Activated CD4-positive, alpha-beta T cell treated with anti-CD3 and anti-CD28 coated beads, Interleukin-2, amount 10 ng/mL, durations not matched to agents 7 days and 5 days (primary cell): ENCODE measurements at regions not wholly inside any gene's neighbourhood (a gene's known extent, or its start where the extent isn't known, plus 50 kb on each side); places are given as distances from the start of the nearest gene placed in this dataset.

Experiments
- CTCF ChIA-PET: fragments of 350-600 bp; sonication (Branson Sonifier 250); formaldehyde crosslinking; loops from one replicate; lab custom pipeline; 2021; ENCODE audit warnings: antibody characterized with exemption; lab: Charles Lee
- POLR2A ChIA-PET: fragments of 350-600 bp; sonication (Branson Sonifier 250); formaldehyde crosslinking; loops from one replicate; lab custom pipeline; 2021; ENCODE audit warnings: antibody characterized with exemption; lab: Charles Lee
- DNase-seq: peaks from one replicate; pipeline ENCODE4 v3.0.0-alpha.2; 2020
- H3K27ac Mint-ChIP-seq: one replicate; pipeline ENCODE4 v1.8.0; 2021; ENCODE audit warnings: mild to moderate bottlenecking, moderate library complexity, mixed read lengths
- H3K27me3 Mint-ChIP-seq: one replicate; pipeline ENCODE4 v1.8.0; 2021; ENCODE audit warnings: mixed read lengths
- H3K36me3 Mint-ChIP-seq: one replicate; pipeline ENCODE4 v1.8.0; 2021; ENCODE audit warnings: low read depth, mixed read lengths
- H3K4me1 Mint-ChIP-seq: one replicate; pipeline ENCODE4 v1.8.0; 2021; ENCODE audit warnings: mixed read lengths
- H3K4me3 Mint-ChIP-seq: one replicate; pipeline ENCODE4 v1.8.0; 2021; ENCODE audit warnings: mild to moderate bottlenecking, moderate library complexity, mixed read lengths
- H3K9me3 Mint-ChIP-seq: one replicate; pipeline ENCODE4 v1.8.0; 2021; ENCODE audit warnings: mixed read lengths

- no peaks in the 10 kb centered on the region for H3K27me3 Mint-ChIP-seq
- CTCF ChIA-PET = no interaction called here
- peaks cover 7% of the 10 kb centered on the region for H3K9me3 Mint-ChIP-seq
- no peaks in the 10 kb centered on the region for H3K36me3 Mint-ChIP-seq
- POLR2A ChIA-PET = no interaction called here
- no peak for DNase-seq
- H3K4me3 Mint-ChIP-seq = no peak overlapping the region
- H3K4me1 Mint-ChIP-seq = peaks cover 3% of the 10 kb centered on the region
- no peak overlapping the region for H3K27ac Mint-ChIP-seq
Observed at GRCh38 chr6:55023230-55023629, 151.1 kb upstream of the HCRTR2 start.

GRCh38 chr6:55033016-55033546, 141.2 kb upstream of the HCRTR2 start:
- ChIA-PET POLR2A (no interaction called here), CTCF (no interaction called here)
- Mint-ChIP-seq H3K4me3 (no peak overlapping the region), H3K27ac (no peak overlapping the region), H3K9me3 (peaks cover 6% of the 10 kb centered on the region), H3K27me3 (no peaks in the 10 kb centered on the region), H3K4me1 (no peaks in the 10 kb centered on the region), H3K36me3 (no peaks in the 10 kb centered on the region)
- DNase-seq = no peak

GRCh38 chr6:55034752-55035151, 139.6 kb upstream of the HCRTR2 start:
- ChIA-PET CTCF (no interaction called here), POLR2A (no interaction called here)
- H3K36me3 Mint-ChIP-seq = no peaks in the 10 kb centered on the region
- no peak overlapping the region for H3K4me3 Mint-ChIP-seq
- peaks cover 6% of the 10 kb centered on the region for H3K9me3 Mint-ChIP-seq
- no peak for DNase-seq
- H3K27me3 Mint-ChIP-seq = no peaks in the 10 kb centered on the region
- no peak overlapping the region for H3K27ac Mint-ChIP-seq
- no peaks in the 10 kb centered on the region for H3K4me1 Mint-ChIP-seq

GRCh38 chr6:55040102-55040848, 134.0 kb upstream of the HCRTR2 start:
- Mint-ChIP-seq H3K9me3 (peaks cover 2% of the 10 kb centered on the region), H3K4me3 (no peak overlapping the region), H3K4me1 (no peaks in the 10 kb centered on the region), H3K27me3 (no peaks in the 10 kb centered on the region), H3K27ac (no peak overlapping the region), H3K36me3 (no peaks in the 10 kb centered on the region)
- CTCF ChIA-PET = interaction anchor here (0.7 kb wide), 1 partner anchor 32 kb away, joined by 3 read pairs; no protein-coding TSS in a partner anchor
- POLR2A ChIA-PET = no interaction called here
- no peak for DNase-seq

GRCh38 chr6:55046869-55047422, 127.4 kb upstream of the HCRTR2 start:
- no peaks in the 10 kb centered on the region for H3K36me3 Mint-ChIP-seq
- no peak for DNase-seq
- H3K9me3 Mint-ChIP-seq = peaks cover 2% of the 10 kb centered on the region
- H3K4me1 Mint-ChIP-seq = no peaks in the 10 kb centered on the region
- H3K27ac Mint-ChIP-seq = no peak overlapping the region
- H3K4me3 Mint-ChIP-seq = no peak overlapping the region
- CTCF ChIA-PET = no interaction called here
- no peaks in the 10 kb centered on the region for H3K27me3 Mint-ChIP-seq
- POLR2A ChIA-PET = no interaction called here

GRCh38 chr6:55047451-55048044, 126.8 kb upstream of the HCRTR2 start:
- DNase-seq = no peak
- ChIA-PET CTCF (no interaction called here), POLR2A (no interaction called here)
- H3K4me1 Mint-ChIP-seq = no peaks in the 10 kb centered on the region
- no peak overlapping the region for H3K27ac Mint-ChIP-seq
- no peak overlapping the region for H3K4me3 Mint-ChIP-seq
- H3K27me3 Mint-ChIP-seq = no peaks in the 10 kb centered on the region
- peaks cover 2% of the 10 kb centered on the region for H3K9me3 Mint-ChIP-seq
- H3K36me3 Mint-ChIP-seq = no peaks in the 10 kb centered on the region

- ChIA-PET POLR2A (no interaction called here), CTCF (no interaction called here)
- Mint-ChIP-seq H3K27me3 (no peaks in the 10 kb centered on the region), H3K4me1 (no peaks in the 10 kb centered on the region), H3K4me3 (no peak overlapping the region), H3K36me3 (no peaks in the 10 kb centered on the region), H3K9me3 (peaks cover 2% of the 10 kb centered on the region), H3K27ac (no peak overlapping the region)
- no peak for DNase-seq
Observed at GRCh38 chr6:55049866-55050265, 124.4 kb upstream of the HCRTR2 start.

GRCh38 chr6:55052846-55053245, 121.5 kb upstream of the HCRTR2 start:
- no peaks in the 10 kb centered on the region for H3K27me3 Mint-ChIP-seq
- DNase-seq = no peak
- ChIA-PET CTCF (no interaction called here), POLR2A (no interaction called here)
- no peaks in the 10 kb centered on the region for H3K4me1 Mint-ChIP-seq
- no peaks in the 10 kb centered on the region for H3K36me3 Mint-ChIP-seq
- no peak overlapping the region for H3K27ac Mint-ChIP-seq
- H3K9me3 Mint-ChIP-seq = peaks cover 6% of the 10 kb centered on the region
- H3K4me3 Mint-ChIP-seq = no peak overlapping the region

GRCh38 chr6:55058682-55059081, 115.6 kb upstream of the HCRTR2 start:
- Mint-ChIP-seq H3K9me3 (peaks cover 15% of the 10 kb centered on the region), H3K4me1 (no peaks in the 10 kb centered on the region), H3K27me3 (no peaks in the 10 kb centered on the region), H3K27ac (no peak overlapping the region), H3K36me3 (no peaks in the 10 kb centered on the region), H3K4me3 (no peak overlapping the region)
- ChIA-PET POLR2A (interaction anchor here (0.7 kb wide), 1 partner anchor 21 kb away, joined by 6 read pairs; no protein-coding TSS in a partner anchor), CTCF (no interaction called here)
- no peak for DNase-seq

GRCh38 chr6:55064711-55065420, 109.4 kb upstream of the HCRTR2 start:
- Mint-ChIP-seq H3K27ac (no peak overlapping the region), H3K36me3 (no peaks in the 10 kb centered on the region), H3K9me3 (peaks cover 10% of the 10 kb centered on the region), H3K27me3 (no peaks in the 10 kb centered on the region), H3K4me3 (no peak overlapping the region), H3K4me1 (no peaks in the 10 kb centered on the region)
- POLR2A ChIA-PET = no interaction called here
- DNase-seq = no peak
- CTCF ChIA-PET = no interaction called here

GRCh38 chr6:55069132-55069781, 105.1 kb upstream of the HCRTR2 start:
- Mint-ChIP-seq H3K27me3 (no peaks in the 10 kb centered on the region), H3K4me3 (no peak overlapping the region), H3K36me3 (no peaks in the 10 kb centered on the region), H3K9me3 (no peaks in the 10 kb centered on the region), H3K27ac (no peak overlapping the region), H3K4me1 (no peaks in the 10 kb centered on the region)
- DNase-seq = peak; percentile 6
- CTCF ChIA-PET = no interaction called here
- POLR2A ChIA-PET = no interaction called here

GRCh38 chr6:55082021-55082420, 92.3 kb upstream of the HCRTR2 start:
- no peaks in the 10 kb centered on the region for H3K27me3 Mint-ChIP-seq
- peaks cover 1% of the 10 kb centered on the region for H3K9me3 Mint-ChIP-seq
- no peak overlapping the region for H3K27ac Mint-ChIP-seq
- no peaks in the 10 kb centered on the region for H3K4me1 Mint-ChIP-seq
- DNase-seq = no peak
- no peaks in the 10 kb centered on the region for H3K36me3 Mint-ChIP-seq
- H3K4me3 Mint-ChIP-seq = no peak overlapping the region
- ChIA-PET CTCF (no interaction called here), POLR2A (no interaction called here)
